Mesenchymal stem cell (in vitro differentiated cells and primary cell): ENCODE measurements at regions not wholly inside any gene's neighbourhood (a gene's known extent, or its start where the extent isn't known, plus 50 kb on each side); places are given as distances from the start of the nearest gene placed in this dataset.

Experiments used
- DNase-seq: peaks from one replicate; pipeline ENCODE4 v3.0.0-alpha.2; 2013
- H2AFZ ChIP-seq: one replicate; pipeline ENCODE4 v1.6.1; 2013; ENCODE audit warnings: low read depth, mild to moderate bottlenecking, control low read depth, inconsistent platforms, low read length, moderate library complexity
- H2AK5ac ChIP-seq: 2 replicates; pipeline ENCODE4 v1.6.1; 2013; ENCODE audit warnings: low read length, moderate library complexity, mild to moderate bottlenecking, inconsistent platforms; ENCODE audit not compliant: severe bottlenecking
- H2BK120ac ChIP-seq: one replicate; pipeline ENCODE4 v1.6.1; 2013; ENCODE audit warnings: low read depth, mild to moderate bottlenecking, inconsistent platforms, low read length, moderate library complexity
- H2BK12ac ChIP-seq, 2 experiments: one replicate each; pipeline ENCODE4 v1.6.1; 2013; ENCODE audit warnings: inconsistent platforms in 2 of 2, low read length in 2 of 2, mild to moderate bottlenecking in 2 of 2, moderate library complexity in 2 of 2, control low read depth in 1 of 2
- H2BK15ac ChIP-seq: one replicate; pipeline ENCODE4 v1.6.1; 2013; ENCODE audit warnings: mild to moderate bottlenecking, low read depth, inconsistent platforms; ENCODE audit not compliant: poor library complexity, severe bottlenecking
- H2BK5ac ChIP-seq: 2 replicates; pipeline ENCODE4 v1.6.1; 2013; ENCODE audit warnings: low read depth, mild to moderate bottlenecking, low read length, control low read depth, inconsistent platforms; ENCODE audit not compliant: poor library complexity, severe bottlenecking
- H3K14ac ChIP-seq, 2 experiments: one replicate each; pipeline ENCODE4 v1.6.1; 2013; ENCODE audit warnings: inconsistent platforms in 2 of 2, low read length in 2 of 2, control low read depth in 1 of 2, mild to moderate bottlenecking in 1 of 2, moderate library complexity in 1 of 2
- H3K18ac ChIP-seq, 2 experiments: one replicate each; pipeline ENCODE4 v1.6.1; 2013; ENCODE audit warnings: inconsistent platforms in 2 of 2, low read length in 2 of 2, control low read depth in 1 of 2, low read depth in 1 of 2, mild to moderate bottlenecking in 1 of 2
- H3K23ac ChIP-seq, 2 experiments: one replicate each; pipeline ENCODE4 v1.6.1; 2013; ENCODE audit warnings: inconsistent platforms in 2 of 2, low read length in 2 of 2, mild to moderate bottlenecking in 2 of 2, moderate library complexity in 2 of 2, control low read depth in 1 of 2
- H3K27ac ChIP-seq: 2 replicates; pipeline ENCODE4 v1.5.1; 2013; ENCODE audit warnings: mild to moderate bottlenecking, moderate library complexity, low read length, control low read depth, inconsistent platforms; ENCODE audit not compliant: poor library complexity, severe bottlenecking
- H3K27me3 ChIP-seq, 2 experiments: 2 replicates each; pipeline versions ENCODE4 v1.6.1 to v1.7.0; 2013; ENCODE audit warnings: low read length in 2 of 2, mild to moderate bottlenecking in 2 of 2, moderate library complexity in 2 of 2, control low read depth in 1 of 2, inconsistent platforms in 1 of 2; ENCODE audit not compliant: control insufficient read depth in 1 of 2, insufficient read depth in 1 of 2
- H3K36me3 ChIP-seq, 2 experiments: 2 replicates each; pipeline versions ENCODE4 v1.6.1 to v1.7.0; 2013; ENCODE audit warnings: low read length in 2 of 2, control low read depth in 1 of 2, inconsistent platforms in 1 of 2, low read depth in 1 of 2, mild to moderate bottlenecking in 1 of 2; ENCODE audit not compliant: insufficient read depth in 2 of 2, control insufficient read depth in 1 of 2
- H3K4ac ChIP-seq, 2 experiments: one replicate each; pipeline ENCODE4 v1.6.1; 2013; ENCODE audit warnings: inconsistent platforms in 2 of 2, low read length in 2 of 2, mild to moderate bottlenecking in 2 of 2, moderate library complexity in 2 of 2, control low read depth in 1 of 2, low read depth in 1 of 2
- H3K4me1 ChIP-seq: 2 replicates; pipeline ENCODE4 v1.6.1; 2013; ENCODE audit warnings: low read depth, low read length, control low read depth; ENCODE audit not compliant: control insufficient read depth, insufficient read depth
- H3K4me2 ChIP-seq: 2 replicates; pipeline ENCODE4 v1.6.1; 2013; ENCODE audit warnings: low read length, mild to moderate bottlenecking, inconsistent platforms; ENCODE audit not compliant: poor library complexity, severe bottlenecking
- H3K4me3 ChIP-seq, 2 experiments: 2 replicates each; pipeline versions ENCODE4 v1.5.1 to v1.7.0; 2013; ENCODE audit warnings: low read length in 2 of 2, mild to moderate bottlenecking in 2 of 2, control low read depth in 1 of 2, low read depth in 1 of 2; ENCODE audit not compliant: insufficient read depth in 1 of 2
- H3K79me1 ChIP-seq: replicated peaks from 2 replicates; pipeline ENCODE4 v1.6.1; 2013; ENCODE audit warnings: mild to moderate bottlenecking, control low read depth, low read length, inconsistent platforms; ENCODE audit not compliant: poor library complexity, severe bottlenecking
- H3K9ac ChIP-seq: 2 replicates; pipeline ENCODE4 v1.7.0; 2013; ENCODE audit warnings: mild to moderate bottlenecking, low read length, moderate library complexity
- H3K9me3 ChIP-seq: 2 replicates; pipeline ENCODE4 v1.7.0; 2013; ENCODE audit warnings: mild to moderate bottlenecking, low read length; ENCODE audit not compliant: control insufficient read depth
- H4K8ac ChIP-seq: one replicate; pipeline ENCODE4 v1.6.1; 2013; ENCODE audit warnings: inconsistent platforms, mild to moderate bottlenecking, low read length, moderate library complexity
- H4K91ac ChIP-seq: one replicate; pipeline ENCODE4 v1.6.1; 2013; ENCODE audit warnings: mild to moderate bottlenecking, low read length, inconsistent platforms
- WGBS: methylation state at CpG from one replicate; pipeline ENCODE4 v1.1.7; 2013; ENCODE audit warnings: mixed read lengths; 5-methylcytosine and 5-hydroxymethylcytosine counted together

DNA sequence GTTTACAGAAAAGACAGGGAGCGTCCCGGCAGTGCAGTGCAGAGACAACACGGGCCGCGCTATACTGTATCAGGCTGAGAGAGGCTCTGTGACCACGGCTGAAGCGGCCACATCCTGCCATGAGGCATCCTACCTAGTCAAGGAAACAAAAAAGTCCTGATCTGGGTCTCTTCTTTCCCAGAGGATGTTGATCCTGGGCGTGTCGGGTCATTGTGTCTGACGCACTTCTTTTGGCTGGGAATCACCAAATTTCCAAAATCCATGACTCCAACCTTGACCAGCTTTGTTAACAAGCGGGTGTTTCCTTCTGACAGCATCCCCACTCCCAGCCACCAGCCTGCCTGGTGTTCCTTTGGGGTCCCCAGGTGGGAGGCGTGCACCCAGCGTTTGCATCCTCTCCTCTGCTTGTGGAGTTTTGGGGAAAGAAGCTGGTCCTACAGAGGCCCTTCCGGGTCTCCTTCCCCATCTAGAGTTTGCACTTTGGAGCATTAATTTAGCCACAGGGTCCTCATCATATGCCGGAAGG, 91.4 kb upstream of the RAI14 start:
- H3K23ac ChIP-seq = no peak overlapping the region
- H3K27me3 ChIP-seq = no peaks in the 10 kb centered on the region
- H2AK5ac ChIP-seq = no peak overlapping the region
- peaks cover 7% of the 10 kb centered on the region for H3K4me1 ChIP-seq
- no peaks in the 10 kb centered on the region for H3K79me1 ChIP-seq
- no peak overlapping the region for H4K8ac ChIP-seq
- no peak overlapping the region for H3K4me3 ChIP-seq
- no peaks in the 10 kb centered on the region for H3K9me3 ChIP-seq
- H3K27ac ChIP-seq = no peak overlapping the region
- no peak overlapping the region for H2BK120ac ChIP-seq
- H3K14ac ChIP-seq = no peak overlapping the region
- no peak overlapping the region for H2BK5ac ChIP-seq
- WGBS = 89% methylated on average over 14 of the region's 15 CpGs
- H3K36me3 ChIP-seq = no peaks in the 10 kb centered on the region
- no peak overlapping the region for H3K4ac ChIP-seq
- H4K91ac ChIP-seq = no peak overlapping the region
- DNase-seq = no peak
- no peak overlapping the region for H2BK15ac ChIP-seq
- H3K9ac ChIP-seq = peak overlapping the region; percentile 56
- H2BK12ac ChIP-seq = no peak overlapping the region
- H2AFZ ChIP-seq = no peak overlapping the region
- H3K4me2 ChIP-seq = no peak overlapping the region
- no peak overlapping the region for H3K18ac ChIP-seq

GRCh38 chr5:34570143-34570542, 86.0 kb upstream of the RAI14 start:
- H2AK5ac ChIP-seq = no peak overlapping the region
- H3K14ac ChIP-seq = no peak overlapping the region
- no peak overlapping the region for H2AFZ ChIP-seq
- peak overlapping the region in 1 of 2 experiments; percentile 22 for H3K4me3 ChIP-seq
- peaks cover 2% of the 10 kb centered on the region for H3K4me1 ChIP-seq
- no peaks in the 10 kb centered on the region for H3K9me3 ChIP-seq
- peak overlapping the region; percentile 77 for H3K9ac ChIP-seq
- no peaks in the 10 kb centered on the region for H3K36me3 ChIP-seq
- no peaks in the 10 kb centered on the region for H3K79me1 ChIP-seq
- H3K23ac ChIP-seq = no peak overlapping the region
- no peak overlapping the region for H2BK5ac ChIP-seq
- H3K27me3 ChIP-seq = no peaks in the 10 kb centered on the region
- DNase-seq = no peak
- peak overlapping the region in 1 of 2 experiments; percentile 7 for H2BK12ac ChIP-seq
- H4K91ac ChIP-seq = no peak overlapping the region
- H2BK120ac ChIP-seq = no peak overlapping the region
- H3K4ac ChIP-seq = no peak overlapping the region
- no peak overlapping the region for H3K4me2 ChIP-seq
- H3K18ac ChIP-seq = peak overlapping the region in 1 of 2 experiments; percentile 13
- WGBS = 98% methylated on average over 6 of the region's 6 CpGs
- no peak overlapping the region for H2BK15ac ChIP-seq
- no peak overlapping the region for H4K8ac ChIP-seq
- no peak overlapping the region for H3K27ac ChIP-seq

- Histone ChIP-seq H3K4me1 (peaks cover 2% of the 10 kb centered on the region), H3K9ac (peak overlapping the region; percentile 77), H2BK5ac (peak overlapping the region; percentile 83), H3K4me2 (no peak overlapping the region), H3K4ac (peak overlapping the region in 1 of 2 experiments; percentile 54), H2AFZ (no peak overlapping the region), H2BK12ac (peak overlapping the region; percentile 23 to 67), H3K36me3 (no peaks in the 10 kb centered on the region), H3K23ac (no peak overlapping the region), H4K8ac (no peak overlapping the region), H2BK120ac (no peak overlapping the region), H3K9me3 (no peaks in the 10 kb centered on the region), H3K18ac (peak overlapping the region; percentile 18 to 48), H4K91ac (no peak overlapping the region), H3K79me1 (no peaks in the 10 kb centered on the region), H3K4me3 (peak overlapping the region in 1 of 2 experiments; percentile 22), H3K27me3 (no peaks in the 10 kb centered on the region), H2BK15ac (no peak overlapping the region), H2AK5ac (peak overlapping the region; percentile 39), H3K27ac (peak overlapping the region; percentile 68), H3K14ac (no peak overlapping the region)
- peak; percentile 77 for DNase-seq
- 45% methylated on average over 4 of the region's 5 CpGs for WGBS
Observed at GRCh38 chr5:34570721-34571676, 85.1 kb upstream of the RAI14 start.

GRCh38 chr5:34571677-34572041, 84.5 kb upstream of the RAI14 start:
- Histone ChIP-seq H3K18ac (peak overlapping the region in 1 of 2 experiments; percentile 6), H3K27ac (peak overlapping the region; percentile 68), H3K4ac (no peak overlapping the region), H3K4me2 (no peak overlapping the region), H3K9ac (peak overlapping the region; percentile 77), H3K36me3 (no peaks in the 10 kb centered on the region), H2BK120ac (no peak overlapping the region), H3K27me3 (no peaks in the 10 kb centered on the region), H2AK5ac (no peak overlapping the region), H3K4me1 (peaks cover 2% of the 10 kb centered on the region), H3K4me3 (no peak overlapping the region), H3K9me3 (no peaks in the 10 kb centered on the region), H3K14ac (no peak overlapping the region), H2BK5ac (no peak overlapping the region), H3K79me1 (no peaks in the 10 kb centered on the region), H2BK12ac (peak overlapping the region in 1 of 2 experiments; percentile 7), H4K91ac (no peak overlapping the region), H3K23ac (no peak overlapping the region), H4K8ac (no peak overlapping the region), H2BK15ac (no peak overlapping the region), H2AFZ (no peak overlapping the region)
- 41% methylated on average over 3 of the region's 3 CpGs for WGBS
- peak; percentile 61 for DNase-seq
